ENCODE measurements at regions not wholly inside any gene's neighbourhood (a gene's known extent, or its start where the extent isn't known, plus 50 kb on each side); places are given as distances from the start of the nearest gene placed in this dataset.
A peak's percentile ranks its signal among the peaks of the same experiment; 100 is the strongest.

GRCh38 chr13:97069050-97069815 is 75.0 kb upstream of the OXGR1 start:
- no peak for DNase-seq (ENCODE audit: low spot score)
- no peak for TF ChIP-seq CTCF (IDR thresholded peaks at IDR 0.05)
- H3K9me3 Mint-ChIP-seq (ENCODE audit: low read depth): peaks cover 12% of the 10 kb centered on the region
- peaks cover 19% of the 10 kb centered on the region for H3K4me1 Mint-ChIP-seq (ENCODE audit: low read depth)
- H3K27me3 Mint-ChIP-seq (ENCODE audit: low read depth): no peaks in the 10 kb centered on the region
- H3K27ac Mint-ChIP-seq (ENCODE audit: unreplicated experiment): peak overlapping the region; percentile 29
- H3K4me3 Mint-ChIP-seq (ENCODE audit: unreplicated experiment): no peak overlapping the region
- peaks cover 4% of the 10 kb centered on the region for H3K36me3 Mint-ChIP-seq (ENCODE audit: low read depth)

GRCh38 chr13:97072297-97072696 is 78.0 kb upstream of the OXGR1 start:
- H3K4me1 Mint-ChIP-seq (ENCODE audit: low read depth): peaks cover 19% of the 10 kb centered on the region
- H3K27ac Mint-ChIP-seq (ENCODE audit: unreplicated experiment): no peak overlapping the region
- peaks cover 24% of the 10 kb centered on the region for H3K9me3 Mint-ChIP-seq (ENCODE audit: low read depth)
- H3K4me3 Mint-ChIP-seq (ENCODE audit: unreplicated experiment): no peak overlapping the region
- no peak for TF ChIP-seq CTCF (IDR thresholded peaks at IDR 0.05)
- H3K36me3 Mint-ChIP-seq (ENCODE audit: low read depth): peaks cover 9% of the 10 kb centered on the region
- no peak for DNase-seq (ENCODE audit: low spot score)
- H3K27me3 Mint-ChIP-seq (ENCODE audit: low read depth): no peaks in the 10 kb centered on the region

GRCh38 chr13:97074618-97075017 is 80.3 kb upstream of the OXGR1 start:
- no peak for DNase-seq (ENCODE audit: low spot score)
- Mint-ChIP-seq H3K4me1 (ENCODE audit: low read depth) (no peaks in the 10 kb centered on the region), H3K27ac (ENCODE audit: unreplicated experiment) (no peak overlapping the region), H3K4me3 (ENCODE audit: unreplicated experiment) (no peak overlapping the region), H3K27me3 (ENCODE audit: low read depth) (no peaks in the 10 kb centered on the region), H3K9me3 (ENCODE audit: low read depth) (peaks cover 24% of the 10 kb centered on the region), H3K36me3 (ENCODE audit: low read depth) (peaks cover 9% of the 10 kb centered on the region)
- no peak for TF ChIP-seq CTCF (IDR thresholded peaks at IDR 0.05)

- Mint-ChIP-seq H3K27ac (ENCODE audit: unreplicated experiment) (no peak overlapping the region), H3K4me3 (ENCODE audit: unreplicated experiment) (no peak overlapping the region), H3K4me1 (ENCODE audit: low read depth) (no peaks in the 10 kb centered on the region), H3K36me3 (ENCODE audit: low read depth) (peaks cover 7% of the 10 kb centered on the region), H3K27me3 (ENCODE audit: low read depth) (no peaks in the 10 kb centered on the region), H3K9me3 (ENCODE audit: low read depth) (peaks cover 20% of the 10 kb centered on the region)
- DNase-seq (ENCODE audit: low spot score): no peak
- no peak for TF ChIP-seq CTCF (IDR thresholded peaks at IDR 0.05)
Observed at GRCh38 chr13:97076898-97077297, 82.6 kb upstream of the OXGR1 start.

- no peak overlapping the region for H3K4me3 Mint-ChIP-seq (ENCODE audit: unreplicated experiment)
- no peak for TF ChIP-seq CTCF (IDR thresholded peaks at IDR 0.05)
- DNase-seq (ENCODE audit: low spot score): no peak
- H3K36me3 Mint-ChIP-seq (ENCODE audit: low read depth): peaks cover 7% of the 10 kb centered on the region
- no peak overlapping the region for H3K27ac Mint-ChIP-seq (ENCODE audit: unreplicated experiment)
- peaks cover 20% of the 10 kb centered on the region for H3K9me3 Mint-ChIP-seq (ENCODE audit: low read depth)
- no peaks in the 10 kb centered on the region for H3K4me1 Mint-ChIP-seq (ENCODE audit: low read depth)
- no peaks in the 10 kb centered on the region for H3K27me3 Mint-ChIP-seq (ENCODE audit: low read depth)
Observed at GRCh38 chr13:97077341-97077740, 83.1 kb upstream of the OXGR1 start.
